CD4-positive, alpha-beta T cell treated with Interleukin-4 for 1 hour (primary cell): ENCODE measurements at regions not wholly inside any gene's neighbourhood (a gene's known extent, or its start where the extent isn't known, plus 50 kb on each side); places are given as distances from the start of the nearest gene placed in this dataset.

Source experiments
- DNase-seq, 2 donors: peaks; one replicate each; pipeline ENCODE4 v3.0.0-alpha.2; 2020 to 2022

DNA sequence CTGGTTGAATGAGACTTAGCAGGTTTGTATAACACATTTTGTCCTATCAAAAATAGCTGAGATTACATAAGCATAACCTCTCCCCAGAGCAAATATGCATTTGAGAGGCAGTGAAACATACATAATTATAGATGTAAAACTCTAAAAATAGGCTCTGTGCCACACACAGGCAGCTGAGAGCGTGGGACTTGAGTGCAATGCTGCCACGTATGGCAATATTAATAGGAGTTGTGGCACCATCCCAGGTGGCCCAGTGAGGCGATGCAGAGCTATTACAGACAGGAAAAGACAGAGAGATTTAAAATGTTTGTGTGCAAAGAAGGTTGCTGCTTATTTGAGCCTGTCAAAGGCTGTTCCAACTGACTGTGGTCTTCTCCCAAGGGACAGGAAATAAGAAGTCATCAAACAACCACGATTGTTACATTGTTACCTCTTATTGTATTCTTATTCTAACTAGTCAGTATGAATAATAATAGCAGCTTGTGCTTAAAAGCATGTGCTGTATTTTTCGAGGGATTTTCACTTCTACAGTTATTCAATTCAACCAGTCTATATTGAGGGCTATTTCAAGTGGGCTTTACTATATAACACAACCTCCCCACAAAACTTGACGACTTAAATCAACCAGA lies 116.5 kb downstream of the SALL1 start:
- DNase-seq, result no peak

DNA sequence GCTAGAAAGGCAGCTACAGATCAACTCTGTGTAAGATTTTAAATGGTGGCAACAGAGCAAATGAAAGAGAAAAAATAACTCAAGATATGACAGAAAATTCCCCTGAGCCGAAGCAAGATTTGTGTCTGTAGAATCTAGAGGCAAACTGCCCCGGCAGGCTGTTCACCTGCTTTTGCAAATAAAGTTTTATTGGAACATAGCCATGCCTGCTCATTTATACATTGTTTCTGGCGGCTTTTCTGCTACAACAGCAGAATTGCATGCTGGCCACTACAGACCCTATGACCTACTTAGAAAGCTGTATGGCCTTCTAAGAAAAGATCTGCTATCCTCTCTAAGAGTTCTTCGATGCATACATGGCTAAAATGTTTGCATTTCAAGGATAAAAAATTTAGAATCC lies 119.5 kb downstream of the SALL1 start:
- DNase-seq, result no peak

- no peak for DNase-seq
These were observed 120.6 kb downstream of the SALL1 start for GRCh38 chr16:51030516-51030915.

DNA sequence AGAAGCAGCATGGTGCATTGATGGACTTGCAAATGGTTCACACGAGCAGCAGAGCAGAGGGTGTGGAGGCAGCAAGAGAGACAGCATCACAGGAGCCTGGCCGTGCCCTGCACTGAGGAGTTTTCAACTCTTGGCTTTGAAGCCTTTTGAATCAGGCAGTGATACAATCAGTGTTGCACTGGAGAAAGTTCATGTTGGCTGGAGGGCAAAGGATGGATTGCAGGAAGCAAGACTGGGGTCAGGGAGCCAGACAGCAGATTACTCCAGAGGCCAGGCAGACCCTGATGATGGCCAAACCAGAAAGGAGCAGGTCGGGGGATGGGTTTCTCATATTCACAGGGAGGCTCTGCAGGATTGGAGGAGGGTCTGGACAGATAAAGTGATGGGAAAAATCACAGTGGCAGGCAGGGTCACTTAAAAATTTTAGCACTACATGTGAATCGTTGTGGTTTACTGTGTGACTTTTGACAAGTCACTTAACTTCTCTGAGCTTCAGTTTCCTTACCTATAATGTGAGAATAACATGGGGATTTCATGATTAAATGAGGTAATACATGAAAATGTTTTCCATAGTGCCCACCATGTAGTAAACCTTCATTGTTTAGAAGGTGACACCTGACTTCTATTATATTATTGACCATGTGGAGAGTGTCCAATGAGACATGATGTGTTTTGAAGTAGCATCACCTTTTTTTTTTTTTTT lies 125.3 kb downstream of the SALL1 start:
- no peak for DNase-seq

GRCh38 chr16:51024703-51025102 lies 126.4 kb downstream of the SALL1 start:
- DNase-seq, result no peak

DNA sequence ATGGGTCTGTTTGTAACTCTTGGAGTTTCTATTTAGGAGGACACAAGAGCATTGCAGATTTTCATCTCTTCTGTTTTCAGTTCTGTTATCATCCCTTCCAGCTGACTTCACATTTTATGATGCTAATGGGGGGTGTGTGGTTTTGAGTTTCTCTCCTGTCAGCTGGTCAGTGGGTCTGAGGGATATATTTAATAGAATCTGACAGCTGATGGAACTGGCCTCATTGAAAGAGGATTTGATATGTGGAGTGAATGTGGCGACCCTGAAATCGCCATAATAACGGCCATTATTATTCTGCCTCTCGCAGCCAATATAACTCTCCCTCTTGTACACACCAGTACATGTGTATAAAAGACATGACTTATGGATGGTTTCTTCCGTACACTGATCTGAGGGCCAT lies 128.1 kb downstream of the SALL1 start:
- no peak for DNase-seq

GRCh38 chr16:51019617-51020016 lies 131.5 kb downstream of the SALL1 start:
- no peak for DNase-seq

GRCh38 chr16:51017969-51018368 lies 133.1 kb downstream of the SALL1 start:
- DNase-seq, result no peak

GRCh38 chr16:51012396-51012795 lies 138.7 kb downstream of the SALL1 start:
- no peak for DNase-seq

DNA sequence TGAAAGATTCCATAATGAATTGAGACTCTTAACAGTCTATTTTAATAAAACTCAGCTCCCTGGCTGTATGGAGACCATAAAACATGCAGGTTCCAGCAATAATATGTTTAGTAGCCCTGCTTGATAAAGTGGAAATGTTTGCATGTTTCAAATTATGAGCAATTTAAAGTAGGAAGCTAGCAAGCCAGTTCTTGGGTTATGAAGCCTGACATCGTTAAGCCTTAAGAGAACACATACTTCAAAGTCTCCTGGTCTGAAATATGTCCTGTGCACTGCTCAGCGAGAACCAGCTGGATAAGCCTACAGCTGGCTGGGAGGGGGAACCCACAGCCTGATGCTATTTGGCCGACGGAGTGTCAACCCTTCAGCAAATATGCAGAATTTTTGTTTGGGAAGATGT lies 140.3 kb downstream of the SALL1 start:
- no peak for DNase-seq

DNA sequence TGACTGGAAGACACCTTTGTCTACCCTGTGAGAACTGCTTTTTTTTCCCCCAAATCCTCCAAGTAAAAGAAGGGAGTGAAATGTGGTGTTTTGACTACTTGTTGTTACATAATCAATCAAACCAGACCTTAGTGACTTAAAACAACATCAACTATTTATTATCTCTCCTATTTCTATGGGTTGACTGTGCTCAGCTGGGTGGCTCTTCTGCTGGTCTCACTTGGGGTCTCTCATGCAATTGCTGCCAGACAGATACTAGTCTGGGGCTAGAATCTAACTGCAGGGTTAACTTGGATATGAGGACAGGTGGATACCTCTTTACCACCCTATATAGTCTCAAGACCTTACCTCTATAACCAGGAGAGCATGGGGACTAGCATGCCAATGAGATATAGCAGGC lies 141.3 kb downstream of the SALL1 start:
- DNase-seq, result no peak

GRCh38 chr16:51009359-51009758 lies 141.7 kb downstream of the SALL1 start:
- no peak for DNase-seq

DNA sequence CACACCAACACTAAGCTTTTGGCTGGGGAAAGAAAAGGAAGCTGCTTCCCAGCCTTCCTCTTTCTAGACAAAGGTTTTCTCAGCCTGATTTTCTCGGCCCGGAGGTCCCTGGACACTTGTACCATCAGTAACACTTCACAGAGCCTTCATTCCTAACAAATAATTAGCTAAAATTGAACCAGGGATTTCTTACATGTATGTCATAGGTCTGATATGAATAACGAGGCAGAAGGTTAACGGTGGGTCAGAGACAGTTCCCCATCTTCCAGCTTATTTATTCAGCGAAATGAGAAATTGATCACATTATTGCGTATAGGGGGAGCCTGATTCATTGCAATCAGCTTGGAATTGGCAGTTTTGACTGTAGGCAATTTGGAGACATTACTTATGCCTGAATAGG lies 142.5 kb downstream of the SALL1 start:
- no peak for DNase-seq

- DNase-seq, result no peak
These were observed 143.0 kb downstream of the SALL1 start for GRCh38 chr16:51008037-51008436.

DNA sequence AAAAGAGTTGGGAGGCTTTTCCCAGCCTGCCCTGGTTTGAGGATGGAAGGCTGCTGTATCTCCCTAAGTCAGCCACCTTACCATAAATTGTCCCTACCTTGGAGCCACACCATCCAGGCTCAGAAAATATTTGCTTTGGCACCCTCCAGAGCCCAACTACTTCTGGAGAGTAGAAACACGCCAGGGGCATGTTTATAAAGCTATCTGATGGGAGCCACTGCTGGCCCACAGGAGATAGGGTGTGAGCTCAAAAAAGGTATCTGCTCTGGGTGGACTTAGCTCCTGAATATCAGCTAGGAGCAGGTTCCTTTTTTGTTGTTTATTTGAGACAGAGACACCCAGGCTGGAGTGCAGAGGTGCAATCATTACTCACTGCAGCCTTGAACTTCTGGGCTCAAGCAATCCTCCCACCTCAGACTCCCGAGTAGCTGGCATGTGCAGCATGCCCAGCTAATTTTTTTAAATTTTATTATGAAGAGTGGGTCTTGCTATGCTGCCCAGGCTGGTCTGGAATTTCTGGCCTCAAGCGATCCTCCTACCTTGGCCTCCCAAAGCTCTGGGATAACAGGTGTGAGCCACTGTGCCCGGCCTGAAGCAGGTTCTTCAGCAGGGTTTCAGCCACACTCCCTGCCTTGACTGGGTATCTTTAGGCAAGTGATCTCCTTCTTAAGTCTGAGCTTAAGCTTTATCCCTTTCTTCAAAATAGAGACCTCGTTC lies 147.1 kb downstream of the SALL1 start:
- DNase-seq, result no peak

DNA sequence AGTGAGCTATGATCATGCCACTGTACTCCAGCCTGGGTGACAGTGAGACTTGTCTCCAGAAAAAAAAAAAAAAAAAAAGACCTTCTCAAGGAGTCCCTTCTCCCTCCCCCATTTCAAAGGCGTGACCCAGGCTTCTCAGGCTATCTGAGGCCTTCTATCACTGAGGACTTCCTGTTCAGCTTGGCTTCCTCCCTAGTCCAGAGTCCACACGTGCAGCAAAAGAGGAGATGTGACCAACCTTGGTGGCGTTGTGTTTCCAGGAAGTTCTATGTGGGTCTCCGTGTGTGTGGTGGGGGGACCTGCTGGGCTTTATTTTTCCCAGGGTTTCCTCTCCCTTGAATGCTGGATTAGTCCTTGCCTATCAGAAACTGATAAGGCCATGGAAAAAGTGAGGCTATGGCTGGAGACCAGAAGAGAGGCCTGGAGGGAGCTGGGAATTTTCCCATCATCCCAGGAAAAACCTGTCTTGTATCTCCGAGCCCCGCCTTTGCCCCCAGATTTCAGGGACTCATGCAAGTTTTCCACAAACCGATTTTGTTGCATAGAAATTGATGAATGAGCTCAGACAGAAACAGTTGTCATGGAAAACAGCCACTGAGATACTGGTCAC lies 148.1 kb downstream of the SALL1 start:
- DNase-seq, result no peak

- DNase-seq, result no peak
These were observed 151.9 kb downstream of the SALL1 start for GRCh38 chr16:50999181-50999580.

- DNase-seq, result no peak
These were observed 152.7 kb downstream of the SALL1 start for GRCh38 chr16:50998411-50998810.

DNA sequence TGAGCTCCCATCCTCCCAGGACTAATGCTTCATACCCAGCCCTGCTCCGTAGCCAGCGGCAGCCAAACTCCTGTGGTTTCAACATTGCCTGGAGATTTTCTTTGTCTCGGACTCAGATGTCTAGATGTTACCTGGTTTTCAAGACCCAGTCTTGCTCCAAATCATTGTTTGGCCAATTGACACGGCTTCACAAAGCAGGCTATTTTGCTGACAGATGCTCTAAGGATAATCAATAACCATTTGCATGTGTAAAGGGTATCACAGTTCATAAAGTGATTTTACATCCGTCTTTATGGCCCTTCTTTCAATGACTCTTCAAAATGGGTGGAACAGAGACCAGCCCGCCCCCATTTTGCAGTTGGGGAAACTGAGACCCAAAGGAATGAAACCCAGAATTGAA lies 153.4 kb downstream of the SALL1 start:
- DNase-seq, result no peak

DNA sequence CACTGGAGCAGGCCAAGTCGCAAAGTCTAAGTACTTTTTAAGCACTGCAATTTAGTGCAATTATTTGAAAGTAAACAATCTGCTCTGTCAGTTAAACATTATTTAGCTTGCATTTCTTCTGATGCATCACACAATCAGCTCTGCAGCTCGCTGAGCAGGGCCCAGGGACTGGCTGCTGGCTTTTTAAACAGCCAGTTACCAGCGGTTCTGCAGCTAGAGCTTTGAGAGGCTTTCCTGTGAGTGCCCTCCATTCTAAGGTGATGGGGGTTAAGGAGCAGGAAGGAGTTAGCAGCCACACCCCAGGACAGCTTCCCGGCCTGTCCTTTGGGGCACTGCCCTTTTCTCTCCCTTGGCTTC lies 154.3 kb downstream of the SALL1 start:
- no peak for DNase-seq

DNA sequence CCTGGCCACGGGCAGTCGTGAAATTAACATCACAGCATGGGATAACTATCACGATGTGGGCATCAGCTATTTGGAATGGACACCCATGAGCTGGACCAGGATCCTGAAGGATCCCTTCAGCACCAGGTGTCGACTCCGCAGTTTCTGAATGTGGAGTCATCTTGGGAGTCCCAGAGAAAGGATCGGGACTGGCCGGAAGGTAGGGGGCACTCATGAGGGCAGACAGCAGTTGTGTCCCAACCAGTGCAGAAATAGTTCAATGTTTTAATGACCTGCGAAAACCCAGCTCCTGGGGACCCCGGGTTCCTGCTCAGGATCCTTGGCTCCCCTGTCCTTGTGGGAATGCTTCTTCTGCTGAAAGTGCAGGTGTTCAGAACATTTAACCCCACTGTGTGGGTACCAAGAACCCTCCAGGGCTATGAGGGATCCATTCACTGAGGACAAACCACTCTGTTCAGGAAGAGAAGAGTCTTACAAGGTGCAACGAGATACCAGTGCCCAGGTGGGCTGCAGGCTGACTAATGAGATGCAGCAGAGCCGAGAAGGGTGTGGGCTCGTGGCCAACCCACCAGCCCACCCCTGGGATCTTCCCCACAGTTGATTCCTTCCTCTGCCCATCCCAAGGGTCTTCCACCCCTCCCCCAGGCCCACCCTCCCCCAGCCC lies 154.8 kb downstream of the SALL1 start:
- no peak for DNase-seq

DNA sequence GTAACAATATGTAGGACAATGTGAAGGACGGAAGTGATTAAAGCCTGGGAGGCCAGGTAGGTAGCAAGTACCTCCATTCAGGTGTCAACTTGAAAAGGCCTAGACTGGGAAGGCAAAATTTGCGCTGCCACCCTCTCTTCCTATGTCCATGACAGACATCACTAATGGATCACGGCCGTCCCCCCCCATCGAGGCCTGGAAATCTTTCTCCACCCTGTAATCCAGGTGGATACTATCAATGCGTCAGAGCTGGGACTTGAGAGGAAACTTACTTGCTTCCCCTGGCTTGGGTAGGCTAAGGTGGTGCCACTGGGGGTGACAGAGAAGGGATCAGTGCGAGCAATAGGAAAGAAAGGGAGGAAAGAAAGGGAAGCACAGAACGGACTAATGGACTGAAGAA lies 156.1 kb downstream of the SALL1 start:
- DNase-seq, result no peak

DNA sequence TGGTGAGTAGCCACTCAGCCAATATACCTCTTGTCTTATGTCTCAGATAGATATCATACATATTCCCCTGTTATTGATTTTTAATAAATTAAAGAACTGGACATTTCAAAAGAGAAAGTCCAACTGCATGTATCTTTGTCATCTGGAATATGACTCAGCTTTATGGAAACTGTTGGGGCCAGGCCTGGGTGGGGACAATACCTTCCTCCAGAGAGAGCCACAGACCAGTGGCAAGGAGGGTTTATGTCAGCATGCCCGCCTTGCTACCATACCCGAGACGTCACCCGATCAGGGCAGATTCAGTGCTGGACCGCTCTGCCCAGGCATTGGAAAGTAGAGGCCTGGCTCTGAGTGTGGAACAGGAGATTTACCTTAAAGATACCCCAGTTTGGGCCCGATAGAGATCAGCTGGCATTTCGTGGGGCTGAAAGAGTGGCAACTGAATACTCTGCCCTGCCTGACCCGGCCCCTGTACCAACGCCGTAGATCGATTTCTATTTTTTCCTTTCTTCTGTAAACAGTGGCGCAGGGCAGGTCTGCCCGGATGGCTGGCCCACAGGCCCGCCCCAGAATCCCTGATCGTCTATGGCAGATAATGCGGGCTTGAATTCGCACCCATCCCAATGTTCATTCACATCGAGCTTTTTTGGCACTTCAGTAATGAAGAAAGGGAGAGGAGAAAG lies 158.6 kb downstream of the SALL1 start:
- no peak for DNase-seq
